Activated T-cell treated with anti-CD3 and anti-CD28 coated beads, Interleukin-2, amount 50 U/mL, for 4 hours (primary cell): ENCODE measurements at regions not wholly inside any gene's neighbourhood (a gene's known extent, or its start where the extent isn't known, plus 50 kb on each side); places are given as distances from the start of the nearest gene placed in this dataset.
A peak's percentile ranks its signal among the peaks of the same experiment; 100 is the strongest.
"Not testable (repeated sequence)": the region's sequence is repeated elsewhere in the genome, so short reads cannot be mapped to it uniquely, and the experiment has no call there.

Experiments used
- ATAC-seq, 2 donors: fragments of 200-7000 bp; cut with Tn5 transposase; one replicate each; pipeline ENCODE4 v1.10.0; 2021
- DNase-seq: peaks from one replicate; pipeline ENCODE4 v3.0.0-alpha.2; 2020
- H3K27me3 Mint-ChIP-seq: one replicate; pipeline ENCODE4 v1.8.0; 2021; ENCODE audit warnings: low read depth, mixed read lengths
- H3K36me3 Mint-ChIP-seq: one replicate; pipeline ENCODE4 v1.8.0; 2022; ENCODE audit warnings: mixed read lengths; ENCODE audit not compliant: insufficient read depth
- H3K4me1 Mint-ChIP-seq: one replicate; pipeline ENCODE4 v1.8.0; 2021; ENCODE audit warnings: low read depth, mixed read lengths
- H3K4me3 Mint-ChIP-seq: one replicate; pipeline ENCODE4 v1.8.0; 2021; ENCODE audit warnings: mild to moderate bottlenecking, moderate library complexity, mixed read lengths
- H3K9me3 Mint-ChIP-seq: one replicate; pipeline ENCODE4 v1.8.0; 2021; ENCODE audit warnings: mixed read lengths

DNA sequence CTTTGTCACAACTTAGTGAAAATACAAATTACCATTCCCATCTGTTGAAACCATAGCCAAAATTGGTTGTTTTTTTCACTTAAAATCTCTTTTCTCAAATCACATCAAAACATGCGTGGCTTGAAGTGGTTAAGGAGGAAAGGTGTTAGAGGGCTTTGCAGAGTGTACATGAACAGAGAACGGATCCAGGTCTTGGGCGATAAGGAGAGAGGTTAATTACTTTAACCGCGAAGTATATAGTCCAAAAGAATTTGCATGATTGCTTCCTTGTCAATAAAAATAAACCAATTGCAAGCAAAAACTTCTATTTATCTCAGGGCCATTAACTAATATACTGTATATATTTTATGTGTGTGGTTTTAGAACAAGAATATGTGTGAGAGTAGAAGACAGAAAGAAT is 813.9 kb upstream of the SORCS1 start:
- no peaks in the 10 kb centered on the region for H3K36me3 Mint-ChIP-seq
- H3K4me1 Mint-ChIP-seq = no peaks in the 10 kb centered on the region
- peaks cover 10% of the 10 kb centered on the region for H3K9me3 Mint-ChIP-seq
- no peak overlapping the region for H3K4me3 Mint-ChIP-seq
- DNase-seq (no peak), ATAC-seq (no peak)
- no peaks in the 10 kb centered on the region for H3K27me3 Mint-ChIP-seq

DNA sequence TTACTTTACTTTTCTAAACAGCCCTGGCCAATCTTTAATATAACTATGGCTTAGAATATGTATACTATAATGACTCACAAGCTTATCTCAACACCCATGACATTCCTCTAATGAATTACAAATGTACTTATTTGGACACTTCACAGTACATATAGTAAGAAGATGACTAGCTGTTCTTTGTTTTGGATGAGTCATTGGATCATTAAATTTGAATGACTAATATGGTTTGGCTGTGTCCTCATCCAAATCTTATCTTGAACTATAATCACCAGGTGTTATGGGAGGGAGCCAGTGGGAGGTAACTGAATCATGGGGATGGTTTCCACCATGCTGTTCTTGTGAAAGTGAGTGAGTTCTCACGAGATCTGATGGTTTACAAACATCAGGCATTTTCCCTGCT is 807.5 kb upstream of the SORCS1 start:
- H3K4me3 Mint-ChIP-seq = no peak overlapping the region
- ATAC-seq (peak in 1 of 2 donors; percentile 14), DNase-seq (no peak)
- H3K27me3 Mint-ChIP-seq = no peaks in the 10 kb centered on the region
- H3K36me3 Mint-ChIP-seq = no peaks in the 10 kb centered on the region
- H3K9me3 Mint-ChIP-seq = peaks cover 16% of the 10 kb centered on the region
- no peaks in the 10 kb centered on the region for H3K4me1 Mint-ChIP-seq

DNA sequence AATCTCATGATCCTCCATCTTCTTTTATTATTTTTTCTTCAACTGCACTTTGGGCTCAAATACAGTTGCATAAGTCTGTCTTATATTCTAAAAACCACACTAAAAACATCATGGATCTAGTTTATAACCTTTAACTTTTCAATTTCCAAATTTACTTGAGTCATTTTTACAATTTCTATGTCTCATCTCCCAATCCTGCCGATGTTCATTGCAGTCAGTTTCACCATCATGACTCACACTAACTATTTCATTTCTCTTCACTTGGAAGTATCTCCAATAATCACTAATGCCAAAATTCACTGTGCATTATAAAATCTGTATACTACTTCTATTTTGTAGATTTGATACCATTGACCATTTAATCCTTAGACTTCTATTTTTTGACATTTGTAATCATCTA is 806.9 kb upstream of the SORCS1 start:
- DNase-seq (no peak), ATAC-seq (no peak)
- Mint-ChIP-seq H3K4me1 (no peaks in the 10 kb centered on the region), H3K27me3 (no peaks in the 10 kb centered on the region), H3K4me3 (no peak overlapping the region), H3K9me3 (peaks cover 21% of the 10 kb centered on the region), H3K36me3 (no peaks in the 10 kb centered on the region)

DNA sequence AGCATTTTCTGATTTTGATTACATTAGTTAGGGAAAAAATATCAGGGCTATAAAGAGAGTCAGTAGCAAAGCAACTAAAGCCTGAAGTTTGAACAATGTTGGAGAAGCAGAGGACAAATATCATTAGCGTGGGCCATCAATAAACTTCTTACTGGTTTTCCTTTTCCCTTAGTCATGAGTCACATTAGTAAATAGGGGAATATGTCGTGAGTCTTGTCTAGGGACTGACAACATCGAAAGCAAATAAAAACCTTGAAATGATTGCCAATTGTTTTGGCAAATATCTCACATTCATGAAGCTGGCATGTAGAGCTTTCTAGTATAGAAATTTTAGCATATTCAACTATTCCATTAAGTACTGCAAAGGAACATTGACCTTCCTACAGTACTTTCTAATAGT is 806.0 kb upstream of the SORCS1 start:
- peaks cover 16% of the 10 kb centered on the region for H3K9me3 Mint-ChIP-seq
- no peak for ATAC-seq
- H3K27me3 Mint-ChIP-seq = no peaks in the 10 kb centered on the region
- no peak for DNase-seq
- no peaks in the 10 kb centered on the region for H3K4me1 Mint-ChIP-seq
- H3K36me3 Mint-ChIP-seq = no peaks in the 10 kb centered on the region
- H3K4me3 Mint-ChIP-seq = no peak overlapping the region

DNA sequence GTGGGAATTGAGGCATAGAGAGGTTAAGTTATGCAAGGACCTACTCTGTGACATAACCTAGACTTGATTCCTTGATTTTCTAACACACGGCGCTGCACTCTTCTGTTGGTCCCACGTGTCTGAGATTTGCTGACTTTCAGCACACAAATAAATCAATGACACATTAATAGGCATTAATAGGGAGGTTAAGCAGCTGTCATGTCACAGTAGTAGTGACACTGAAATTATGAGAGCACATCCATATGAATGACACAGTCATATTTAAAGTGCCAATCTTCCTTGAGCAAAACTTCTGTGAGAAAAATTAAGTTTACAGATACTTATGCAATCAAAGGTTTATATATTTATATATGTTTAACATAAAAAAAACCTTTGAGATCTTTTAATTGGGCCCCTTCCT is 805.4 kb upstream of the SORCS1 start:
- H3K9me3 Mint-ChIP-seq = peaks cover 15% of the 10 kb centered on the region
- DNase-seq = no peak
- no peak overlapping the region for H3K4me3 Mint-ChIP-seq
- H3K36me3 Mint-ChIP-seq = no peaks in the 10 kb centered on the region
- H3K27me3 Mint-ChIP-seq = no peaks in the 10 kb centered on the region
- H3K4me1 Mint-ChIP-seq = no peaks in the 10 kb centered on the region
- ATAC-seq = no peak

DNA sequence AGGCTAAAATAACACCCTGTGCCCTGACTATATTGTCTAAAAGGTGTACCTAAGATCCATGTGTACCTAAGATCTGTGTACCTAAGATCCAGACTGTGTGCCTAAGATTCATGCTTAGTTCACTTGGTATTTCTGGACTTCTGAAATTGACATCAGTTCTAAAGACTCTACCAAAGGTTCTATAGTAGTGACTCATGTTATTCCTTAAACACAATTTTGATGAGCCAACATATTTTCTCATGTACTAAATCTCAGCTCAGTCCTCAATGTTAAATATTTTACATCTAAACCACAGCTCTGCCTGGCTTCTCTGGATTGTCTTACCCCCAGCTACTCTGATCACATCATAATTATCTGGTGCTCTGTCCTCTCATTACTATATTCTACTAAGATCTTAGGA is 802.3 kb upstream of the SORCS1 start:
- ATAC-seq = no peak
- no peak overlapping the region for H3K4me3 Mint-ChIP-seq
- no peaks in the 10 kb centered on the region for H3K36me3 Mint-ChIP-seq
- H3K4me1 Mint-ChIP-seq = no peaks in the 10 kb centered on the region
- H3K27me3 Mint-ChIP-seq = no peaks in the 10 kb centered on the region
- H3K9me3 Mint-ChIP-seq = peaks cover 10% of the 10 kb centered on the region
- DNase-seq = no peak

DNA sequence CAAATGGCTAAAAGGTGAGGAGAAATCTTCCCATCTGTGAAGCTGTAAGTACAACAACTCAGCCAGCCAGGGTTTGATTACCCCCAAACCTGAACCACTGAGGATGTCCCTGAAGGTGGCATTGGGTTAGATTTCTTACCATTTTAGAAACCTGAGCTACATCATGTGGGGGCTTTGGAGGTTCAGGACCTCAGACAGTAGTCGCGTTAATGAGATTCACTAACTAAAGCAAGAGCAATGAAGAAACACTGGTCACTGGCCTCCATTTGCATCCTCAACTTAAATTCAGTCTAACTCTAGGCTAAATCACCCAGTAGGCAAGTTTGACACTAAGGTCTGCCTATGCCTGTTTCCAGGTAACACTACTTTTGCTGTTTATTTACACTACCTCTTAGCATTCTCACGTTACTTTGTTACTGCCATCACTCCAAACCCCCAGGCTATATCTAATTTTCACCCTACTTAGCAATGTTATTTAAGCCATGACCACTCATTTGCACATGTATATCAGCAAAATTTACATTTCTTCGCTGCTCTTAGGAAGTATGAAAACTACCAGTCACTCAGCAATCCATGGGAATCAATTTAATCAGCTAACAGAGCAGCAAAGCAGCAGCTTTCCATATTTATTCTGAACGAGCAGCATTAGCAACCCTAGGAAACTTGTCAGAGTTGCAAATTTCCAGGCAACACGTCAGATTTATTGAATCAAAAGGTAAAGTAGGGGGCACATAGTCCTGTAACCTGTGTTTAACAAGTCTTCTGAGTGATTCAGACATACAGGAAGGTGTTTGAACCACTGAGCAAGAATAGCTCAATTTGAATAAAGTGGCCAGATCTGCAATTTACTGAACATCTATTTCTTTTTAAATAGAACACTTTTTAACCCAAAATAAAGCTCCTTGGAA is 788.4 kb upstream of the SORCS1 start:
- Mint-ChIP-seq H3K4me3 (no peak overlapping the region), H3K4me1 (no peaks in the 10 kb centered on the region)

DNA sequence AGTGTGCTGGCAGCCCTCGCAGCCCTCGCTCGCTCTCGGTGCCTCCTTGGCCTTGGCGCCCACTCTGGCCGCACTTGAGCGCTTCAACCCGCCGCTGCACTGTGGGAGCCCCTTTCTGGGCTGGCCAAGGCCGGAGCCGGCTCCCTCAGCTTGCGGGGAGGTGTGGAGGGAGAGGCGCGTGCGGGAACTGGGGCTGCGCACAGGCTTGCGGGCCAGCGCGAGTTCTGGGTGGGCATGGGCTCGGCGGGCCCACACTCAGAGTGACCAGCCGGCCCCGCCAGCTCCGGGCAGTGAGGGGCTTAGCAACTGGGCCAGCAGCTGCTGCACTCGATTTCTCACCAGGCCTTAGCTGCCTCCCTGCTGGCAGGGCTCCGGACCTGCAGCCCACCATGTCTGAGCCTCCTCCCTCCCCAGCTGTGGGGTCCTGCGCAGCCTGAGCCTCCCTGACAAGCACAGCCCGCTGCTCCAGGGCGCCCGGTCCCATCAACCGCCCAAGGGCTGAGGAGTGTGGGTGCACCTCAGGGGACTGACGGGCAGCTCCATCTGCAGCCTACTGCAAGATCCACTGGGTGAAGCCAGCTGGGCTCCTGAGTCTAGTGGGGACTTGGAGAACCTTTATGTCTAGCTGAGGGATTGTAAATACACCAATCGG is 786.0 kb upstream of the SORCS1 start:
- H3K4me3 Mint-ChIP-seq, H3K27me3 Mint-ChIP-seq, H3K4me1 Mint-ChIP-seq, DNase-seq, ATAC-seq, H3K36me3 Mint-ChIP-seq: not testable (repeated sequence)
- peaks cover 15% of the 10 kb centered on the region for H3K9me3 Mint-ChIP-seq

More for the DNA sequence above, 788.4 kb upstream of the SORCS1 start:
- ATAC-seq (no peak), DNase-seq (no peak)
- Mint-ChIP-seq H3K27me3 (no peaks in the 10 kb centered on the region), H3K9me3 (peaks cover 15% of the 10 kb centered on the region), H3K36me3 (no peaks in the 10 kb centered on the region)

DNA sequence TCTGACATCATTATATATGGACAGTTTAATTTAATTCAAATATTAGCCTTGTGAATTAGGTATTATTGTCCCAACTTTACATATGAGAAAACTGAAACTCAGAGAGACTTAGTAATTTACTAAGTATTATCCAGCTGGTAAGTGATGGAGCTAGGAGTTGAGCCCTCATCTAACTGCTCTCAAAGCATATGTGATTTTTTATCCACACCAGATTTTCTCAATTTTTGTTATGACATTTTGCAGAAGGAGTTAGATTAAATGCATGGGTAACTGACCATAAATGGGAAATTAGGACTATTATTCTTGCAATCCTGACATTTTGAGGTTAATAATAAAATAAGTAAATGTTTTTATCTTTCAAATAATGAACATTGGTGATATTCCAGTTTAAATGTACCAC is 778.3 kb upstream of the SORCS1 start:
- no peak for ATAC-seq
- H3K36me3 Mint-ChIP-seq = no peaks in the 10 kb centered on the region

DNA sequence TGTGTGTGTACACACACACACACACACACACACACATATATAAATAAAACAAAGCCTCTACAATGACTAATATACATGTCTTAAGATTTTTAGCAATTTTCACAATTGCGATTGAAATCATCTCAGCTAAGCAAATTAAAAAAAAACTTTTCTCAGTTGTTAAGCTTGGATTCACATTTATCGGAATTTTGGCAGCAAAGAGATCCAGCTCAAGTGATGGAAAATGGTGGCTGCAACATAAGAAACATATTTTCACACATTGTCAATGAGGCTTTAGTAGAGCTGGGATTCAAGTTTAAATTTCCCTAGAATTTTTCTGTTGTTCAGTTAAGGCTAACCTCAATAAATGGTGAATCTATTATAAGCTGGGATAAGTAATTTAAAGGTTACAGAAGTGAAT is 768.6 kb upstream of the SORCS1 start:
- no peaks in the 10 kb centered on the region for H3K36me3 Mint-ChIP-seq
- ATAC-seq = no peak

More for the DNA sequence above, 778.3 kb upstream of the SORCS1 start:
- DNase-seq = no peak
- Mint-ChIP-seq H3K27me3 (no peaks in the 10 kb centered on the region), H3K4me3 (no peak overlapping the region), H3K9me3 (peaks cover 13% of the 10 kb centered on the region), H3K4me1 (no peaks in the 10 kb centered on the region)

DNA sequence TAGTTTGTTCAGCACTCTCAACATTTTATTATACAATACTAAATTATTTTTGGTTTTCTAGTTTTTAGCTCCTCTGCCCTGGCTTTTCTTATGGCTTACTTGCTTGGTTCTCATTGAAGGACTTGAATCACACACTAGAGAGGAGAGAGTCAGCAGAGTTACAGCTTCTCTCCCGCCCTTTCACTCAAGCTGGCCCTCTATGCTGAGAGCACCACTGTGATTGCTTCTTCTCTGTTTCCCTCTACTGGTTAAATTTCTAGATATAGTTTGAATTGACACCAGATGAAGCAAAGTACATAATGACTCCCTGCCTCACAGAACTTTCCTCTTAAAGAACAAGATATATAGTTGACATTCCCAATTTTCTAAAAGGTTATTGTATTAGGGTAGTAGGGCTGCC is 767.3 kb upstream of the SORCS1 start:
- Mint-ChIP-seq H3K9me3 (peaks cover 11% of the 10 kb centered on the region), H3K4me3 (no peak overlapping the region), H3K36me3 (no peaks in the 10 kb centered on the region), H3K27me3 (no peaks in the 10 kb centered on the region), H3K4me1 (no peaks in the 10 kb centered on the region)
- ATAC-seq = no peak
- no peak for DNase-seq

More for the DNA sequence above, 768.6 kb upstream of the SORCS1 start:
- H3K9me3 Mint-ChIP-seq = peaks cover 11% of the 10 kb centered on the region
- DNase-seq = no peak
- H3K4me3 Mint-ChIP-seq = no peak overlapping the region
- no peaks in the 10 kb centered on the region for H3K4me1 Mint-ChIP-seq
- no peaks in the 10 kb centered on the region for H3K27me3 Mint-ChIP-seq

DNA sequence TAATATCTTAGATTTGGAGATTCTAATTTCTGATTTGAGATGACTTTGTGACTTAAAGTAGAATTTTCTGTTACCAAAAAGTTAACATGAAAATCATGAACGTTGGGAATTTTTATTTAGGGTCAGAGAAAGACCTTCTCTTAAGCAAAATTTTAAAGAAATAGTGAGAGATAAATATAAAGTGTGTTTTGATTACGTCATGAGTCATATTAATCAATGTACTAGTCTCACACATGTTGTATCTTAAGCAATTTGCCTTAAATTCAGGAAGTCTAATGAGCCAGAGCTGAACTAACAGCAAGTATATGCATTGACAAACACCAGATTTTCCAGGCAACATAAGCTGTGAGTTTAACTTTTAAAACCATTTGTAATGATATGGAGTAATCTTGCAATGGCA is 765.5 kb upstream of the SORCS1 start:
- Mint-ChIP-seq H3K36me3 (no peaks in the 10 kb centered on the region), H3K4me1 (no peaks in the 10 kb centered on the region), H3K27me3 (no peaks in the 10 kb centered on the region), H3K9me3 (peaks cover 7% of the 10 kb centered on the region), H3K4me3 (no peak overlapping the region)
- DNase-seq (no peak), ATAC-seq (no peak)

DNA sequence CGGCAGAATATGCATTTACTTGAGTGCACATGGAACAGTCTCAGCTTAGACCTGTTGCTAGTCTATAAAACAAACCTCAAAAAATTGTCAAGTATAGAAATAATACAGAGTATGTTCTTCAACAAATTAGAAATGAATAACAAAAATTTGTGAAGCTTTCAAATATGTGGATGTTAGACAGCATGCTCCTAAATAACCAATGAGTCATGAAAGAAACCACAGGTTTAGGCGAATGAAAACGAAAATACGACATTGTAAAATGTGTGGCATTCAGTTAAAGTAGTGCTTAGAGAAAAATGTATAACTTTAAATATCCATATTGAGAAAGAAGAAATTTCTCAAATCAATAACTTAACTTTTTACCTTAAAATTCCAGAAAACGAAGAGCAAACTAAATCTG is 760.0 kb upstream of the SORCS1 start:
- ATAC-seq = no peak
- H3K4me3 Mint-ChIP-seq = no peak overlapping the region
- no peak for DNase-seq
- H3K27me3 Mint-ChIP-seq = no peaks in the 10 kb centered on the region
- no peaks in the 10 kb centered on the region for H3K4me1 Mint-ChIP-seq
- no peaks in the 10 kb centered on the region for H3K36me3 Mint-ChIP-seq
- H3K9me3 Mint-ChIP-seq = peaks cover 13% of the 10 kb centered on the region

DNA sequence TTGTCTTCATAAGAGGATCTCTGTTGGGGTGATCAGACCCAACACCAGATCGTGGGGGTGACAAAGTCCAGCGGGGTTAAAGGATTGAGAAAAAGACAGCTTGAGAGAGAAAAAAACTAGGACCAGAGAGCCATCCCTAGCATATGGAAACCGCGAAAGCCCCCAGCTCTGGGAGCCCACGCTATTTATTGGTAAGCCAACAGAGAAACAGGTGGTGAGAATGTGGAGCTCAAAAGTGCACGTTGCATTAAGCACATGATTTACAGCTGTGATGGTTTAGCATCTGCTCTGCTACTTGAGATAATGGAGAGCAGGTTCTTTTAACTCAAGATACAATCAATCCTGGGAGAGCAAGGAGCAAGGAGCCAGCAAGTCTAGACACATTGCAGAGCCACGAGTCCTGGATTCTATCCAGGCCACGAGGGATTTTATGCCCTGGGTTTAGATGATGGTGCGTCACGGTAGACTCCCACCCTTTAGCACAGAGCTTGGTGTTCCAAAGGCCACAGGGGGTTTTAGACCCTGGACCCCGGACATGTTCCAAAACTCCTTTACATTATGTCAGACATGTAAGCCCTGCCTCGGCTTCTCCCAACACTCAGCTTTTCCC is 755.2 kb upstream of the SORCS1 start:
- Mint-ChIP-seq H3K4me3 (no peak overlapping the region), H3K36me3 (no peaks in the 10 kb centered on the region), H3K27me3 (peaks cover 4% of the 10 kb centered on the region), H3K4me1 (no peaks in the 10 kb centered on the region), H3K9me3 (peaks cover 21% of the 10 kb centered on the region)
- no peak for DNase-seq
- no peak for ATAC-seq

DNA sequence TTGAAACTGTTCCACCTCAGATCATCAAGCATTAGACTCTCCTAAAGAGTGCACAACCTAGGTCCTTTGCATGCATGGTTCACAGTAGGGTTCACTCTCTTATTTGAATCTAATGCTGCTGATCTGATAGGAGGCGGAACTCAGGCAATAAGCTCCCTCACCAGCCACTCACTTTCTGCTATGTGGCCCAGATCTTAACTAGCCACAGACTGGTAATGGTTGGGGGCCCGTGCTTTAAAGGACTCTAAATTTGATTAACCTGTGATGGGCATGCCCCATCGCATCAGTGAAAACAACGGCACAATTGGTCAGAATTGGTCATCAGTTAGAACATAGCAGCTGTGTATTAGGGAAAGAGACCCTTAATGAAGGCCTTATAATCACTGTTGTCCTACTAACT is 753.7 kb upstream of the SORCS1 start:
- no peaks in the 10 kb centered on the region for H3K36me3 Mint-ChIP-seq
- no peak for ATAC-seq

More for the DNA sequence above, 753.7 kb upstream of the SORCS1 start:
- no peaks in the 10 kb centered on the region for H3K4me1 Mint-ChIP-seq
- H3K27me3 Mint-ChIP-seq = peaks cover 9% of the 10 kb centered on the region
- H3K4me3 Mint-ChIP-seq = no peak overlapping the region
- DNase-seq = no peak
- peaks cover 21% of the 10 kb centered on the region for H3K9me3 Mint-ChIP-seq
